A172 (cell line): ENCODE measurements at regions not wholly inside any gene's neighbourhood (a gene's known extent, or its start where the extent isn't known, plus 50 kb on each side); places are given as distances from the start of the nearest gene placed in this dataset.
"Not testable (repeated sequence)": the region's sequence is repeated elsewhere in the genome, so short reads cannot be mapped to it uniquely, and the experiment has no call there.

ENCODE experiments used
- DNase-seq: peaks from one replicate; pipeline ENCODE4 v3.0.0-alpha.2; 2015; ENCODE audit warnings: low spot score

DNA sequence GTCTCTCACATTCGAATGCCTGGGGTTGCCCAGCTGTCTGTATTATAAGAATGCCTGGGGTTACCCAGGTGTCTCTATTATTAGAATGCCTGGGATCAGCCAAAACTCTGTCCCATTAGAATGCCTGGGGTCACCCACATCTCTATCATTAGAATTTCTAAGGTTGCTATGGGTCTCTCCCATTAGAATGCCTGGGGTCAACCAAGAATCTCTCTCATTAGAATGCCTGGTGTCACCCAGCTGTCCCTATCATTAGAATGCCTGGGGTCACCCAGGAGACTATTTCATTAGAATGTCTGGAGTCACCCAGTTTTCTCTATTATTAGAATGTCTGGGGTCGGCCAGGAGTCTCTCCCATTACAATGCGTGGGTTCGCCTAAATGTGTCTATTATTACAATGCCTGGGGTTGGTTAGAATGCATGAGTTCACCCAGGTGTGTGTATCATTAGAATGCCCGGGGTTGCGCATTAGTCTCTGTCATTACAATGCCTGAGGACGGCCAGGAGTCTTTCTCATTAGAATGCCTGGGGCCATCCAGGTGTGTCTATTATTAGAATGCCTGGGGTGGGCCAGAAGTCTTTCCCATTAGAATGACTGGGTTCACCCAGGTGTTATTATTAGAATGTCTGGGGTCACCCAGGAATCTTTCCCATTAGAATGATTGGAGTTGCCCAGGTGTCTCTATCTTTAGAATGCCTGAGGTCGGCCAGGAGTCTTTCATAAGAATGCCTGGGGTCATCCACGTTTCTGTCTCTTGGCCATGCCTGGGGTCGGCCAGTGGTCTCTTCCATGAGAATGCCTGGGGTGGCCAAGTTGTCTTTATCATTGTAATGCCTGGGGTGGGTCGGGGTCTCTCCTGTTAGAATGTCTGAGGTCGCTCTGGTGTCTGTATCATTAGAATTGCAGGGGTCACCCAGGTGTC, 59.6 kb downstream of the RNF187 start:
- no peak for DNase-seq

GRCh38 chr1:228547464-228547792, 60.2 kb downstream of the RNF187 start:
- DNase-seq = no peak

DNA sequence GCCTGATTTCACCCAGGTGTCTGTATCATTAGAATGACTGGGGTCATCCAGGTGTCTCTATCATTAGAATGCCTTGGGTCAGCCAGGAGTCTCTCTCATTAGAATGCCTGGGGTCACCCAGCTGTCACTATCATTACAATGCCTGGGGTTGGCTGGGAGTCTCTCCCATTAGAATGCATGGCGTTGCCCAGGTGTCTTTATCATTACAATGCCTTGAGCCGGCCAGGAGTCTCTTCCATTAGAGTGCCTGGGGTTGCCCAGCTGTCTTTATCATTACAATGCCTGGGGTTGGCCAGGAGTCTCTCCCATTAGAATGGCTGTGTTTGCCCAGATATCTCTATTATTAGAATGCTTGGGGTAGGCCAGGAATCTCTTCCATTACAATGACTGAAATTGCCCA, 61.6 kb downstream of the RNF187 start:
- DNase-seq = no peak

- no peak for DNase-seq
Observed at GRCh38 chr1:228552596-228553176, 65.5 kb downstream of the RNF187 start.

DNA sequence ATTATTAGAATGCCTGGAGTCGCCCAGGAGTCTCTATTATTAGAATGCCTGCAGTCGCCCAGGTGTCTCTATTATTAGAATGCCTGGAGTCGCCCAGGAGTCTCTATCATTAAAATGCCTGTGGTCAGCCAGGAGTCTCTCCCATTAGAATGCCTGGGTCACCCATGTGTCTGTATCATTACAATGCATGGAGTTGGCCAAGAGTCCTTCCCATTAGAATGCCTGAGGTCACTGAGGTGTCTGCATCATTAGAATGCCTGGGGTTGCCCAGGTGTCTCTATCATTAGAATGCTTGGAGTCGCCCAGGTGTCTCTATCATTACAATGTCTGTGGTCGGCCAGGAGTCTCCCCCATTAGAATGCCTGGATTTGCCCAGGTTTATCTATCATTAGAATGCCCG, 66.9 kb downstream of the RNF187 start:
- peak; percentile 33 for DNase-seq

- no peak for DNase-seq
Observed at GRCh38 chr1:228555074-228555994, 68.2 kb downstream of the RNF187 start.

GRCh38 chr1:228556634-228557430, 69.7 kb downstream of the RNF187 start:
- not testable (repeated sequence) for DNase-seq
